ENCODE measurements at regions not wholly inside any gene's neighbourhood (a gene's known extent, or its start where the extent isn't known, plus 50 kb on each side); places are given as distances from the start of the nearest gene placed in this dataset.

DNA sequence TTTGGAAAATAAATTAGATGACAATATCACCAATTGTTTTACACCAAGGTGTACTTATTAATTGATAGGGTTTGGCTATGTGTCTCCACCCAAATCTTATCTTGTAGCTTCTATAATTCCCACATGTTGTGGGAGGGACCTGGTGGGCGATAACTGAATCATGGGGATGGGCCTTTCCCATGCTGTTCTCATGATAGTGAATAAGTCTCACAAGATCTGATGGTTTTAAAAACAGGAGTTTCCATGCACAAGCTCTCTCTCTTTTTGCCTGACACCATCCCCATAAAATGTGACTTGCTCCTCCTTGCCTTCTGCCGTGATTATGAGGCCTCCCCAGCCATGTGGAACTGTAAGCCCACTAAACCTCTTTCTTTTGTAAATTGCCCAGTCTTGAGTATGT lies 131.0 kb upstream of the LMO4 start:
- CTCF ChIA-PET: no interaction called here
- no TSS peak for BruUV-seq (replicated peaks)

DNA sequence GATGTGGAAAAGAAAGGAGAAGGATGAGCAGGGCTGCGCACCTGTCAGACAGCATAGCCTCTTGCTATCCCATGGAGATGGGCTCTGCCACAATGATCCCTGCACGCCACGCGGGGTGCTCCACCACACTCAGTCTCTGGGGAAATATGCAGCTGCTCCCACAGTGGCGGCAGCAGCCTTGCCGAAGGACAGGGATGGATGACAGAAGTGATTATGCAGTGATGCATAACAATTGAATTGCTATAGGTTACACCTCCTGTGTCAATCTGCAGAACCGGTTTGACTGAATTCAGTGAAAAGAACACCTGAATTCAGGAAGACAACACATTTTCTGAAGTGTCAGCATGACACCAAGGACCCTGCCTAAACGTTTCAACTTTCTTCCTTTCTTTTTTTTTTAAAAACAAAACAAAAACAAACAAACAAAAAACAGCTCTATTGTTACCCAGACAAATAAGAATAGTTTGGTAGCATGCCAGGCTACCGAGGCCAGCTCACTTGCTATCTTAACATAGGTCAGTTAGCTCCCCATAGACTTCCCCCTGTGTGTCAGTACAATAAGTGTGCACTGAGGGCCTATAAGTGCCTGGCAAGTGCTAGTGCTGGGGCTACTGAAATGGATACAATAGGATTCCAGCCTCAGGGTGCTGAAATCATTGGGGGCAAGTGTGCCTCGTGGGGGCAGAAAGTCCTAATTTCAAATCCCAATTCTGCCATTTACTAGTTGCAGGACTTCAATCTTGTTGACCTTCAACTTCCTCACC lies 127.6 kb upstream of the LMO4 start:
- Mint-ChIP-seq H3K9me3 (ENCODE audit: unreplicated experiment) (no peaks in the 10 kb centered on the region), H3K4me1 (ENCODE audit: insufficient read depth, unreplicated experiment) (no peaks in the 10 kb centered on the region), H3K27ac (ENCODE audit: low read depth, unreplicated experiment) (no peak overlapping the region), H3K4me3 (ENCODE audit: unreplicated experiment) (no peak overlapping the region), H3K27me3 (ENCODE audit: insufficient read depth, unreplicated experiment) (no peaks in the 10 kb centered on the region), H3K36me3 (ENCODE audit: insufficient read depth, unreplicated experiment) (no peaks in the 10 kb centered on the region)
- ChIA-PET CTCF (interaction anchor here (0.7 to 1.2 kb wide), 2 partner anchors 70 to 102 kb away, joined by 3 read pairs; no protein-coding TSS in a partner anchor), POLR2A (no interaction called here)
- TF ChIP-seq, protein P1, sequence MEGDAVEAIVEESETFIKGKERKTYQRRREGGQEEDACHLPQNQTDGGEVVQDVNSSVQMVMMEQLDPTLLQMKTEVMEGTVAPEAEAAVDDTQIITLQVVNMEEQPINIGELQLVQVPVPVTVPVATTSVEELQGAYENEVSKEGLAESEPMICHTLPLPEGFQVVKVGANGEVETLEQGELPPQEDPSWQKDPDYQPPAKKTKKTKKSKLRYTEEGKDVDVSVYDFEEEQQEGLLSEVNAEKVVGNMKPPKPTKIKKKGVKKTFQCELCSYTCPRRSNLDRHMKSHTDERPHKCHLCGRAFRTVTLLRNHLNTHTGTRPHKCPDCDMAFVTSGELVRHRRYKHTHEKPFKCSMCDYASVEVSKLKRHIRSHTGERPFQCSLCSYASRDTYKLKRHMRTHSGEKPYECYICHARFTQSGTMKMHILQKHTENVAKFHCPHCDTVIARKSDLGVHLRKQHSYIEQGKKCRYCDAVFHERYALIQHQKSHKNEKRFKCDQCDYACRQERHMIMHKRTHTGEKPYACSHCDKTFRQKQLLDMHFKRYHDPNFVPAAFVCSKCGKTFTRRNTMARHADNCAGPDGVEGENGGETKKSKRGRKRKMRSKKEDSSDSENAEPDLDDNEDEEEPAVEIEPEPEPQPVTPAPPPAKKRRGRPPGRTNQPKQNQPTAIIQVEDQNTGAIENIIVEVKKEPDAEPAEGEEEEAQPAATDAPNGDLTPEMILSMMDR (IDR thresholded peaks at IDR 0.05; ENCODE audit: unreplicated experiment): no peak
- DNase-seq (ENCODE audit: unreplicated experiment): no peak
- intact Hi-C loops (cut with micrococcal nuclease): no loop called here
- no TSS peak for BruUV-seq (replicated peaks)

More for the DNA sequence above, 131.0 kb upstream of the LMO4 start:
- intact Hi-C loops (cut with micrococcal nuclease): no loop called here
- POLR2A ChIA-PET: no interaction called here
- H3K9me3 Mint-ChIP-seq (ENCODE audit: unreplicated experiment): no peaks in the 10 kb centered on the region
- H3K36me3 Mint-ChIP-seq (ENCODE audit: insufficient read depth, unreplicated experiment): no peaks in the 10 kb centered on the region
- no peaks in the 10 kb centered on the region for H3K4me1 Mint-ChIP-seq (ENCODE audit: insufficient read depth, unreplicated experiment)
- H3K27ac Mint-ChIP-seq (ENCODE audit: low read depth, unreplicated experiment): no peak overlapping the region
- TF ChIP-seq, protein P1 (IDR thresholded peaks at IDR 0.05; ENCODE audit: unreplicated experiment): no peak
- no peaks in the 10 kb centered on the region for H3K27me3 Mint-ChIP-seq (ENCODE audit: insufficient read depth, unreplicated experiment)
- no peak overlapping the region for H3K4me3 Mint-ChIP-seq (ENCODE audit: unreplicated experiment)
- DNase-seq (ENCODE audit: unreplicated experiment): no peak

DNA sequence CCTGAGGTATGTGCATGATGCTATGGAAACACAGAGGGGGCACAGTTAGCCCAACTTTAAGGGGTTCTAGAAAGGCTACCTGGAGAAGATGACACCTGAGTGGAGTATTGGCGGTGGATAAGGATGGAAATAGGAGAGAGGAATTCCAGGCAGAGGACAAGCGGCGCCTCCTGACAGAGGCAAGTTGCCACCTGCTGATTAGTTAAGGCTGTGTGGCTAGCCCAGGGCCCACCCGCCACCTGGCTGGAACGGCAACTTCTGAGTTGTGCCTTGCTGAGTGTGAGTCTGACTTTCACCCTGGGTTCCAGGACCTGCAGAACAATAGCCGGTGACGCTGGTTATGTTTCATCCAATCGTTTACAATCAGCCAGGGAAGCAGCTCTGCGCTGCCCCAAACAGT lies 126.9 kb upstream of the LMO4 start:
- no peak overlapping the region for H3K27ac Mint-ChIP-seq (ENCODE audit: low read depth, unreplicated experiment)
- no peak for DNase-seq (ENCODE audit: unreplicated experiment)
- H3K9me3 Mint-ChIP-seq (ENCODE audit: unreplicated experiment): no peaks in the 10 kb centered on the region
- H3K36me3 Mint-ChIP-seq (ENCODE audit: insufficient read depth, unreplicated experiment): no peaks in the 10 kb centered on the region
- CTCF ChIA-PET: no interaction called here
- POLR2A ChIA-PET: no interaction called here
- intact Hi-C loops (cut with micrococcal nuclease): no loop called here
- no peaks in the 10 kb centered on the region for H3K27me3 Mint-ChIP-seq (ENCODE audit: insufficient read depth, unreplicated experiment)
- no peaks in the 10 kb centered on the region for H3K4me1 Mint-ChIP-seq (ENCODE audit: insufficient read depth, unreplicated experiment)
- no peak overlapping the region for H3K4me3 Mint-ChIP-seq (ENCODE audit: unreplicated experiment)
- BruUV-seq (replicated peaks): no TSS peak
- TF ChIP-seq, protein P1 (IDR thresholded peaks at IDR 0.05; ENCODE audit: unreplicated experiment): no peak

DNA sequence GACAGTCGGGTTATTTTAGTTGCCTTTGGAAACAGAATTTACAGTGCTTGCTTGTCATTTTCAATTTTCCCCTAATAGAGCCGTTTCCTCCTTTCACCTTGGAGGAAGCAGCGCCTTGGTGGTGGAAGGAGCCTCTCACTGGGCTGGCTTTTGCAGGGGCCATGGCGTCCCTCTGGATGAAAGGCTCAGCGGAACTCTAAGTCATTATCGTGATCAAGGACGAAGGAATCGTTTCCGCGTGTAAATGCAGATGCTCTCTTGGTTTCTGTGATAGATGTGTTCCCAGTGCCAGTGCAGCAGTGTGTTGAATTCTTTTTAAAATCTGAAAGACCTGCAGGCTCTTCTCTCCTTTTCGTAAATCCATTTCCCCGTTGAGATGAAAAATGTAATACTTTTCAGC lies 126.2 kb upstream of the LMO4 start:
- intact Hi-C loops (cut with micrococcal nuclease): no loop called here
- no peaks in the 10 kb centered on the region for H3K36me3 Mint-ChIP-seq (ENCODE audit: insufficient read depth, unreplicated experiment)
- no peaks in the 10 kb centered on the region for H3K4me1 Mint-ChIP-seq (ENCODE audit: insufficient read depth, unreplicated experiment)
- TF ChIP-seq, protein P1 (IDR thresholded peaks at IDR 0.05; ENCODE audit: unreplicated experiment): no peak
- no peaks in the 10 kb centered on the region for H3K9me3 Mint-ChIP-seq (ENCODE audit: unreplicated experiment)
- ChIA-PET POLR2A (no interaction called here), CTCF (no interaction called here)
- no peak overlapping the region for H3K27ac Mint-ChIP-seq (ENCODE audit: low read depth, unreplicated experiment)
- H3K27me3 Mint-ChIP-seq (ENCODE audit: insufficient read depth, unreplicated experiment): no peaks in the 10 kb centered on the region
- no TSS peak for BruUV-seq (replicated peaks)
- H3K4me3 Mint-ChIP-seq (ENCODE audit: unreplicated experiment): no peak overlapping the region
- DNase-seq (ENCODE audit: unreplicated experiment): no peak
